ENCODE measurements at regions not wholly inside any gene's neighbourhood (a gene's known extent, or its start where the extent isn't known, plus 50 kb on each side); places are given as distances from the start of the nearest gene placed in this dataset.

GRCh38 chr3:152615681-152616080, 219.2 kb upstream of the P2RY1 start:
- Histone ChIP-seq H3K4me1 (ENCODE audit: insufficient read depth) (peaks cover 14% of the 10 kb centered on the region), H3K27me3 (ENCODE audit: insufficient read depth) (no peaks in the 10 kb centered on the region), H4K20me1 (replicated peaks; ENCODE audit: insufficient read depth) (no peaks in the 10 kb centered on the region), H3K79me2 (replicated peaks; ENCODE audit: insufficient read depth) (no peaks in the 10 kb centered on the region), H2AFZ (no peak overlapping the region), H3K9me2 (ENCODE audit: insufficient read depth) (peaks cover 24% of the 10 kb centered on the region), H3K27ac (ENCODE audit: low read depth) (no peak overlapping the region), H3K4me2 (no peak overlapping the region), H3K4me3 (no peak overlapping the region), H3K36me3 (ENCODE audit: insufficient read depth) (no peaks in the 10 kb centered on the region), H3F3A (replicated peaks; ENCODE audit: low read depth) (no peaks in the 10 kb centered on the region)
- Mint-ChIP-seq H3K36me3 (ENCODE audit: low read depth) (no peaks in the 10 kb centered on the region; the same call in 2 of the 3 replicates), H3K27me3 (ENCODE audit: insufficient read depth, low read depth, poor library complexity) (no peaks in the 10 kb centered on the region), H3K4me3 (no peak overlapping the region), H3K27ac (no peak overlapping the region), H3K9me3 (no peaks in the 10 kb centered on the region), H3K4me1 (peaks cover 13% of the 10 kb centered on the region)
- no peak for TF ChIP-seq ETS1 (IDR thresholded peaks at IDR 0.05)
- no peak for TF ChIP-seq STAT1 (IDR thresholded peaks at IDR 0.05; ENCODE audit: unreplicated experiment)
- TF ChIP-seq NANOG (IDR thresholded peaks at IDR 0.05; ENCODE audit: borderline replicate concordance), result no peak
- TF ChIP-seq JUNB (IDR thresholded peaks at IDR 0.05; ENCODE audit: unreplicated experiment), result no peak
- no peak for TF ChIP-seq ZNF462 (CRISPR knock-in tag; IDR thresholded peaks at IDR 0.05)
- TF ChIP-seq ZNF331 (CRISPR knock-in tag; IDR thresholded peaks at IDR 0.05; ENCODE audit: low read depth), result no peak
- TF ChIP-seq ZNF114 (CRISPR knock-in tag; IDR thresholded peaks at IDR 0.05), result no peak
- TF ChIP-seq POLR2AphosphoS5 (IDR thresholded peaks at IDR 0.05; ENCODE audit: low read depth), result no peak
- no peak for TF ChIP-seq CTCF (conservative IDR thresholded peaks at IDR 0.05; ENCODE audit: low read depth in 2 of 2)
- no peak for TF ChIP-seq CREB1 (CRISPR knock-in tag; IDR thresholded peaks at IDR 0.05; ENCODE audit: low read depth)
- no peak for DNase-seq (ENCODE audit: low spot score)
- ATAC-seq, result no peak
